Keratinocyte (primary cell): ENCODE measurements at regions not wholly inside any gene's neighbourhood (a gene's known extent, or its start where the extent isn't known, plus 50 kb on each side); places are given as distances from the start of the nearest gene placed in this dataset.

Source experiments
- DNase-seq: peaks from one replicate; pipeline ENCODE4 v3.0.0-alpha.2; 2011; ENCODE audit warnings: low read depth, missing footprints, low spot score
- FAIRE-seq: peaks from 2 replicates; lab custom pipeline; 2011; peaks lifted over from hg19 to GRCh38; lab: Jason Lieb, UNC
- H2AFZ ChIP-seq: 2 replicates; pipeline ENCODE4 v1.6.0; 2012; ENCODE audit warnings: low read length, control low read depth, inconsistent platforms; ENCODE audit not compliant: control insufficient read depth
- H3K27ac ChIP-seq: 2 replicates; pipeline ENCODE4 v1.5.1; 2011; ENCODE audit warnings: low read length; ENCODE audit not compliant: control insufficient read depth, insufficient read depth
- H3K27me3 ChIP-seq: 3 replicates; pipeline ENCODE4 v1.6.0; 2011; ENCODE audit warnings: low read length; ENCODE audit not compliant: control insufficient read depth, insufficient read depth; ENCODE audit errors: extremely low read depth
- H3K36me3 ChIP-seq, 2 experiments: 2 replicates in 1 of 2; 3 replicates in 1 of 2; pipeline ENCODE4 v1.5.1; 2011; ENCODE audit warnings: low read length in 2 of 2, mild to moderate bottlenecking in 1 of 2; ENCODE audit not compliant: control insufficient read depth in 2 of 2, insufficient read depth in 2 of 2; ENCODE audit errors: extremely low read depth in 1 of 2
- H3K4me1 ChIP-seq: 3 replicates; pipeline ENCODE4 v1.5.1; 2011; ENCODE audit warnings: low read length; ENCODE audit not compliant: control insufficient read depth, insufficient read depth; ENCODE audit errors: extremely low read depth
- H3K4me2 ChIP-seq: 3 replicates; pipeline ENCODE4 v1.6.0; 2011; ENCODE audit warnings: low read depth, low read length; ENCODE audit not compliant: control insufficient read depth, insufficient read depth; ENCODE audit errors: extremely low read depth
- H3K4me3 ChIP-seq, 3 experiments: fragments of 200-600 bp in 1 of 3; sonication (generic) in 1 of 3; 2 replicates in 2 of 3; 3 replicates in 1 of 3; pipeline ENCODE4 v1.5.1; 2011 to 2016; ENCODE audit warnings: low read length in 3 of 3, mild to moderate bottlenecking in 3 of 3, control low read depth in 2 of 3, inconsistent platforms in 1 of 3, low read depth in 1 of 3, mixed read lengths in 1 of 3, mixed run types in 1 of 3, moderate library complexity in 1 of 3; ENCODE audit not compliant: control insufficient read depth in 2 of 3, insufficient read depth in 2 of 3; ENCODE audit errors: extremely low read depth in 1 of 3
- H3K79me2 ChIP-seq: 2 replicates; pipeline ENCODE4 v1.6.0; 2012; ENCODE audit warnings: low read length; ENCODE audit not compliant: control insufficient read depth, insufficient read depth
- H3K9ac ChIP-seq: 3 replicates; pipeline ENCODE4 v1.6.0; 2011; ENCODE audit warnings: low read length; ENCODE audit not compliant: control insufficient read depth, insufficient read depth; ENCODE audit errors: extremely low read depth
- H3K9me1 ChIP-seq: 3 replicates; pipeline ENCODE4 v1.6.0; 2011; ENCODE audit warnings: low read length; ENCODE audit not compliant: control insufficient read depth, insufficient read depth; ENCODE audit errors: extremely low read depth
- H3K9me3 ChIP-seq: 2 replicates; pipeline ENCODE4 v1.5.1; 2012; ENCODE audit warnings: low read depth, low read length; ENCODE audit not compliant: control insufficient read depth
- H4K20me1 ChIP-seq: 3 replicates; pipeline ENCODE4 v1.6.0; 2011; ENCODE audit warnings: low read length; ENCODE audit not compliant: control insufficient read depth, insufficient read depth; ENCODE audit errors: extremely low read depth
- CTCF ChIP-seq, 3 experiments: IDR thresholded peaks in 1 of 3; conservative IDR thresholded peaks in 1 of 3; optimal IDR thresholded peaks in 1 of 3; 2 replicates in 2 of 3; 3 replicates in 1 of 3; pipeline versions ENCODE3 to v1.5.1; 2011; ENCODE audit warnings: low read length in 3 of 3, mild to moderate bottlenecking in 3 of 3, moderate library complexity in 2 of 3, control low read depth in 1 of 3, inconsistent platforms in 1 of 3; ENCODE audit not compliant: insufficient read depth in 2 of 3; ENCODE audit errors: extremely low read depth in 1 of 3
- EZH2 ChIP-seq: IDR thresholded peaks from one replicate; pipeline ENCODE4 v1.6.1; 2012; ENCODE audit warnings: inconsistent platforms, mild to moderate bottlenecking, low read length, moderate library complexity
- dilution Hi-C: fragments of 300-500 bp; cut with MboI; formaldehyde crosslinking; loops from one replicate; pipeline ENCODE4 v1.7.0; 2020; ENCODE audit warnings: low sequenced_read_pairs; ENCODE audit not compliant: extremely low pct_ligation_motif_present
- small RNA-seq, 3 experiments: library from RNA; depleted of rRNA; stranded (forward); fragments of <200 nt; gene quantifications; one replicate each; pipeline ENCODE3, GENCODE V24; 2012; ENCODE audit warnings: low read depth in 3 of 3, low replicate concordance in 1 of 3; ENCODE audit not compliant: insufficient read length in 3 of 3

- Histone ChIP-seq H3K9ac (no peak overlapping the region), H3K9me1 (no peaks in the 10 kb centered on the region), H2AFZ (no peak overlapping the region), H3K27me3 (no peaks in the 10 kb centered on the region), H3K4me1 (no peaks in the 10 kb centered on the region), H4K20me1 (no peaks in the 10 kb centered on the region), H3K4me2 (no peak overlapping the region), H3K36me3 (no peaks in the 10 kb centered on the region), H3K27ac (no peak overlapping the region), H3K79me2 (no peaks in the 10 kb centered on the region), H3K9me3 (no peaks in the 10 kb centered on the region), H3K4me3 (no peak overlapping the region)
- dilution Hi-C loops, result no loop called here
- TF ChIP-seq CTCF (optimal IDR thresholded peaks at IDR 0.05 in 1 of 3, IDR thresholded peaks at IDR 0.05 in 1 of 3, conservative IDR thresholded peaks at IDR 0.05 in 1 of 3; ENCODE audit: extremely low read depth in 1 of 3, insufficient read depth in 2 of 3, low read length in 3 of 3), result no peak
- TF ChIP-seq EZH2, result no peak
- DNase-seq (no peak), FAIRE-seq (no peak)
Observed at GRCh38 chrX:21305799-21306336, 68.3 kb upstream of the CNKSR2 start.

- dilution Hi-C loops, result no loop called here
- Histone ChIP-seq H3K4me2 (no peak overlapping the region), H3K9me1 (no peaks in the 10 kb centered on the region), H3K79me2 (no peaks in the 10 kb centered on the region), H2AFZ (no peak overlapping the region), H3K9me3 (no peaks in the 10 kb centered on the region), H4K20me1 (no peaks in the 10 kb centered on the region), H3K27me3 (no peaks in the 10 kb centered on the region), H3K9ac (no peak overlapping the region), H3K36me3 (no peaks in the 10 kb centered on the region), H3K27ac (no peak overlapping the region), H3K4me3 (no peak overlapping the region), H3K4me1 (no peaks in the 10 kb centered on the region)
- TF ChIP-seq EZH2 (no peak), CTCF (optimal IDR thresholded peaks at IDR 0.05 in 1 of 3, IDR thresholded peaks at IDR 0.05 in 1 of 3, conservative IDR thresholded peaks at IDR 0.05 in 1 of 3; ENCODE audit: extremely low read depth in 1 of 3, insufficient read depth in 2 of 3, low read length in 3 of 3) (no peak)
- DNase-seq, result no peak
- FAIRE-seq, result no peak
Observed at GRCh38 chrX:21319323-21319722, 54.9 kb upstream of the CNKSR2 start.

Small RNAs in the stretch of these regions (small RNA-seq; reads per million reads assigned to genes)
- 0 reads per million in 3 experiments for gene RNU6-133P
